Ascending aorta (tissue), 2 donors: ENCODE measurements at regions not wholly inside any gene's neighbourhood (a gene's known extent, or its start where the extent isn't known, plus 50 kb on each side); places are given as distances from the start of the nearest gene placed in this dataset.

Experiments used
- DNase-seq, 2 donors: peaks; one replicate each; pipeline ENCODE4 v3.0.0-alpha.2; 2019; ENCODE audit warnings: low spot score in 2 of 2
- H3K27ac ChIP-seq, 2 donors: fragments of 200-600 bp; sonication (generic); one replicate each; pipeline ENCODE4 v1.5.1; 2016 to 2017; ENCODE audit warnings: mild to moderate bottlenecking in 1 of 2
- H3K27me3 ChIP-seq: fragments of 200-600 bp; sonication (generic); one replicate; pipeline ENCODE4 v1.5.1; 2017
- H3K36me3 ChIP-seq, 2 donors: fragments of 200-600 bp; sonication (generic); one replicate each; pipeline ENCODE4 v1.5.1; 2016
- H3K4me1 ChIP-seq, 2 donors: fragments of 200-600 bp; sonication (generic); one replicate each; pipeline ENCODE4 v1.5.1; 2016 to 2017; ENCODE audit warnings: mild to moderate bottlenecking in 1 of 2
- H3K4me3 ChIP-seq, 2 donors: fragments of 200-600 bp; sonication (generic); one replicate each; pipeline ENCODE4 v1.5.1; 2016 to 2017; ENCODE audit warnings: mild to moderate bottlenecking in 1 of 2
- H3K9me3 ChIP-seq, 2 donors: fragments of 200-600 bp; sonication (generic); one replicate each; pipeline ENCODE4 v1.5.1; 2016
- intact Hi-C: fragments of 100-400 bp; cut with DNase I; formaldehyde crosslinking; loops from one replicate; pipeline ENCODE4 v1.15.1; 2023
- TF ChIP-seq, protein P1 (sequence below), 3 experiments: fragments of 200-600 bp in 2 of 3; fragments of 450-650 bp in 1 of 3; sonication (generic) in 2 of 3; IDR thresholded peaks; one replicate each; pipeline ENCODE4 v1.5.1; 2016 to 2019; ENCODE audit warnings: antibody characterized with exemption in 3 of 3, mild to moderate bottlenecking in 1 of 3, moderate library complexity in 1 of 3

DNA sequence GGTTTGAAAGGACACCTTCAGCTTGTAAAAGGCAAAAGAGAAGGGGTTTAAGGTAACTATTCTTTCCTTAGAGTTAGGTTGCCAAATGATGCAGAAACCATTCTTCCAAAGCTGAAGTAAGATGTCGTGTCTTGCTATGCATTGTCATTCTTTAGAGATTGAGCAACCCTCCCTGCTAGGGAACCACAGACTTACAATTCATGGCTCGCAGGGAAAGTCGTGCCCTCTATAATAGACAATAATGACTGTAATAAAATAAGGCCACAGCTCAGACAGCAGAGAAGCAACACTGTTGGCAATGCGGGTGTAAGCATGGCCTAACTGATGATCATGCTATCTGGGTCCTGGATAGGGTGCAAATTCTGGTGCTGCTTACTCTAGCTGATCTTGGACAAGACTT, 129.6 kb upstream of the CDH13 start:
- Histone ChIP-seq H3K4me3 (no peak overlapping the region), H3K27ac (no peak overlapping the region), H3K9me3 (no peaks in the 10 kb centered on the region), H3K36me3 (no peaks in the 10 kb centered on the region), H3K27me3 (no peaks in the 10 kb centered on the region), H3K4me1 (no peaks in the 10 kb centered on the region)
- DNase-seq, result no peak
- intact Hi-C loops, result no loop called here
- TF ChIP-seq, protein P1, sequence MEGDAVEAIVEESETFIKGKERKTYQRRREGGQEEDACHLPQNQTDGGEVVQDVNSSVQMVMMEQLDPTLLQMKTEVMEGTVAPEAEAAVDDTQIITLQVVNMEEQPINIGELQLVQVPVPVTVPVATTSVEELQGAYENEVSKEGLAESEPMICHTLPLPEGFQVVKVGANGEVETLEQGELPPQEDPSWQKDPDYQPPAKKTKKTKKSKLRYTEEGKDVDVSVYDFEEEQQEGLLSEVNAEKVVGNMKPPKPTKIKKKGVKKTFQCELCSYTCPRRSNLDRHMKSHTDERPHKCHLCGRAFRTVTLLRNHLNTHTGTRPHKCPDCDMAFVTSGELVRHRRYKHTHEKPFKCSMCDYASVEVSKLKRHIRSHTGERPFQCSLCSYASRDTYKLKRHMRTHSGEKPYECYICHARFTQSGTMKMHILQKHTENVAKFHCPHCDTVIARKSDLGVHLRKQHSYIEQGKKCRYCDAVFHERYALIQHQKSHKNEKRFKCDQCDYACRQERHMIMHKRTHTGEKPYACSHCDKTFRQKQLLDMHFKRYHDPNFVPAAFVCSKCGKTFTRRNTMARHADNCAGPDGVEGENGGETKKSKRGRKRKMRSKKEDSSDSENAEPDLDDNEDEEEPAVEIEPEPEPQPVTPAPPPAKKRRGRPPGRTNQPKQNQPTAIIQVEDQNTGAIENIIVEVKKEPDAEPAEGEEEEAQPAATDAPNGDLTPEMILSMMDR (IDR thresholded peaks at IDR 0.05), result no peak

DNA sequence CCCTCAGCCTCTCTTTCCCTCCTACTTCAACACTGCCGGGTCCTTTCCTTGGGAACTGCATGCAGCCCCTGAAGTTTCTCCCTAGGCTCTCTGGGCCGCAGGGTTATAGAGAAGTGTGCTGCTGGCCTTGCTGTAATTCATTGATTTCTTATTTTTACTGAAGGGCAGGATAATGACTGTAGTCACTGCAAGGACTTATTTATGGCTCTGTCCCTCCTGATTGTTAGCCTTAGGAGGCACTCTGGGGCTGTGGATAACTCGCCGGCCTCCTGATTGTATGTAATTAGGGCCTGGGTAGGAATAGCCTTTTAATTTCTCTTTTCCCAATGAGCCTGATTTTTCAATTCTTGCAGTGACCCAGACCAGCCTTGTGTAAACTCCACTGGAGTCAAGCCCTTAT, 138.3 kb upstream of the CDH13 start:
- no peaks in the 10 kb centered on the region for H3K27me3 ChIP-seq
- no peak overlapping the region for H3K4me3 ChIP-seq
- intact Hi-C loops, result no loop called here
- H3K4me1 ChIP-seq, result no peaks in the 10 kb centered on the region
- H3K9me3 ChIP-seq, result no peaks in the 10 kb centered on the region
- TF ChIP-seq, protein P1 (IDR thresholded peaks at IDR 0.05), result no peak
- no peak for DNase-seq
- no peak overlapping the region for H3K27ac ChIP-seq
- H3K36me3 ChIP-seq, result no peaks in the 10 kb centered on the region

DNA sequence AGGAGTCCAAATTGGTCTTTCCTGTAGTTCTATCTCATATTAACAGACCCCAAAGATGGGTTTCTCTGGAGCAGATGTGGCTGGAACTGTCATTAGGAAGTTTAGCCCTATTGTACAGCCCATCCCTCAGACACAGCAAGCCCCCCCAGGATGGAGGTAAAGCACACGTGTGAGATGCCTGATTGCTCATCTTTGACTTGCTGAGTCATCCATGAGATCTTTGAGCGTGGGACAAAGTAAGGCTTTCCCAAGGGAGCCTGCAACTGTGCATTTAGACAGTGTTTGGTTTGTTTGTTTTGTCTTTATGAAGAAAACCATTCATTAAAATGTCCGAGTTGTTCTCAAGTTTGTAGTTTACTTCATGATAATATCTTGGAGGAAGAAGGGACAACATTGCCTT, 145.3 kb upstream of the CDH13 start:
- no peaks in the 10 kb centered on the region for H3K9me3 ChIP-seq
- H3K27me3 ChIP-seq, result no peaks in the 10 kb centered on the region
- H3K4me3 ChIP-seq, result no peak overlapping the region
- H3K27ac ChIP-seq, result no peak overlapping the region
- no peaks in the 10 kb centered on the region for H3K4me1 ChIP-seq
- H3K36me3 ChIP-seq, result no peaks in the 10 kb centered on the region
- intact Hi-C loops, result no loop called here
- no peak for DNase-seq
- TF ChIP-seq, protein P1 (IDR thresholded peaks at IDR 0.05), result no peak

DNA sequence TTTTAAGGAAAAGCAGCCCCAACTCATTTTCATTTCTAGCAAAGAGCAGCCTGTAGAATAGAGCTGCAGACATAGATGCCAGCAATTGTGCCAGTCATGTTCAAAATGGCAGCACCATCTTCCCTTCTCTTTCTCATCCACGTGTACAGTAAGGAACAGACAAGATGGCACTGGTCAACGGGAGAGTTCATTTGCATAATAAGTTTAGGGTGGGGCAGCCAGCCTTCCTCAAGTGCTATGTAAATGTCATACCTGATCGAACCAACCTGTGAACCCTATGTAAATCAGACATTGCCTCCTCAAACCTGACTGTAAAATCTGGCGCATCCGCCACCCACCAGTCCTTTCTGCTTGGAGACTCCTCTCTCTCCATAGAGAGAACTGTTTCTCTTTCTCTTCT, 150.0 kb upstream of the CDH13 start:
- intact Hi-C loops, result no loop called here
- H3K4me1 ChIP-seq, result no peaks in the 10 kb centered on the region
- no peak overlapping the region for H3K4me3 ChIP-seq
- DNase-seq, result no peak
- no peaks in the 10 kb centered on the region for H3K27me3 ChIP-seq
- no peaks in the 10 kb centered on the region for H3K36me3 ChIP-seq
- H3K9me3 ChIP-seq, result no peaks in the 10 kb centered on the region
- H3K27ac ChIP-seq, result no peak overlapping the region
- TF ChIP-seq, protein P1 (IDR thresholded peaks at IDR 0.05), result no peak

- TF ChIP-seq, protein P1 (IDR thresholded peaks at IDR 0.05), result no peak
- DNase-seq, result no peak
- H3K36me3 ChIP-seq, result no peaks in the 10 kb centered on the region
- no peaks in the 10 kb centered on the region for H3K27me3 ChIP-seq
- no peaks in the 10 kb centered on the region for H3K9me3 ChIP-seq
- H3K4me3 ChIP-seq, result no peak overlapping the region
- intact Hi-C loops, result no loop called here
- H3K4me1 ChIP-seq, result no peaks in the 10 kb centered on the region
- no peak overlapping the region for H3K27ac ChIP-seq
These were observed 156.1 kb upstream of the CDH13 start for GRCh38 chr16:82470620-82471152.

DNA sequence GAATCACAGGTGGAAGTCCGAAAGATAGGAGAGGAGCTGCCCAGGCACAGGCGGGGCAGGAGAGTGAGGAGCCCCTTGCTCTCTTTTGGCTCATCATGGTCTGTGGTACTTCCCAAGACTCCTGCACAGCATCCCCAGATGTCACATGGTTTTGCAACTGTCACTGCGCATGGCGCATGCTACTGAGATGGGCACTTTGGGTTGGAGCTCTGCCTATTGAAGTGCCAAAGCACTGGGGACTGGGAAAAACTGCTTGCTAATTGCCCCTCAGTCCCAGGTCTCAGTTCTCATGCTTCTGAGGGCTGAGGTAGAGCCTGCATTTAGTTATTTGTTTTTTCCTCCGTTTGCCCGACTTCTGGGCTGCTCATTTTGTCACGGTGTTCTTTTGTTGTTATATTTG, 156.8 kb upstream of the CDH13 start:
- Histone ChIP-seq H3K36me3 (no peaks in the 10 kb centered on the region), H3K4me3 (no peak overlapping the region), H3K4me1 (no peaks in the 10 kb centered on the region), H3K9me3 (no peaks in the 10 kb centered on the region), H3K27me3 (no peaks in the 10 kb centered on the region), H3K27ac (no peak overlapping the region)
- intact Hi-C loops, result no loop called here
- TF ChIP-seq, protein P1 (IDR thresholded peaks at IDR 0.05), result no peak
- no peak for DNase-seq
